GM12878 (cell line): ENCODE measurements at regions not wholly inside any gene's neighbourhood (a gene's known extent, or its start where the extent isn't known, plus 50 kb on each side); places are given as distances from the start of the nearest gene placed in this dataset.

ENCODE experiments used
- ATAC-seq: fragments of 200-7000 bp; cut with Tn5 transposase; 3 replicates; pipeline ENCODE4 v1.9.1; 2020; ENCODE audit warnings: mild to moderate bottlenecking, moderate library complexity
- BruUV-seq: library from RNA; stranded (reverse); fragments of 400-500 nt; replicated peaks from 2 replicates; lab custom pipeline; 2021; lab: Mats Ljungman, UMichigan
- CTCF ChIA-PET: fragments of 300-600 bp; sonication (Branson Sonifier 250); formaldehyde crosslinking; extraction: SDS; loops from one replicate; lab custom pipeline; 2021; ENCODE audit warnings: inconsistent platforms; lab: Yijun Ruan, JAX
- POLR2A ChIA-PET: fragments of 350-600 bp; formaldehyde crosslinking; extraction: SDS; loops from one replicate; lab custom pipeline; 2021; ENCODE audit warnings: inconsistent platforms; lab: Charles Lee
- RAD21 ChIA-PET: fragments of 300-600 bp; sonication (Branson Sonifier 250); formaldehyde crosslinking; loops from one replicate; lab custom pipeline; 2023; ENCODE audit warnings: antibody characterized with exemption; ENCODE audit not compliant: unreplicated experiment; lab: Charles Lee
- SMC1A ChIA-PET: fragments of 300-600 bp; sonication (Branson Sonifier 250); formaldehyde crosslinking; loops from one replicate; lab custom pipeline; 2023; ENCODE audit not compliant: unreplicated experiment, uncharacterized antibody; lab: Charles Lee
- DNase-seq: peaks from one replicate; pipeline ENCODE4 v3.0.0-alpha.2; 2011; ENCODE audit warnings: low read depth, low spot score
- FAIRE-seq: peaks from 3 replicates; lab custom pipeline; 2011; peaks lifted over from hg19 to GRCh38; lab: Jason Lieb, UNC
- H2AFZ ChIP-seq: 2 replicates; pipeline ENCODE4 v1.6.0; 2011; ENCODE audit warnings: low read depth, low read length, control low read depth; ENCODE audit not compliant: control insufficient read depth
- H3K27ac ChIP-seq: 2 replicates; pipeline ENCODE4 v1.5.1; 2011; ENCODE audit warnings: control low read depth; ENCODE audit not compliant: control insufficient read depth, insufficient read depth
- H3K27me3 ChIP-seq, 2 experiments: replicated peaks in 1 of 2; 2 replicates each; pipeline versions ENCODE4 v1.6.0 to v1.6.1; 2011; ENCODE audit warnings: low read length in 1 of 2; ENCODE audit not compliant: control insufficient read depth in 2 of 2, insufficient read depth in 2 of 2
- H3K36me3 ChIP-seq, 2 experiments: 2 replicates each; pipeline ENCODE4 v1.5.1; 2011; ENCODE audit warnings: low read length in 1 of 2; ENCODE audit not compliant: control insufficient read depth in 2 of 2, insufficient read depth in 2 of 2
- H3K4me1 ChIP-seq: 2 replicates; pipeline ENCODE4 v1.6.1; 2011; ENCODE audit warnings: mild to moderate bottlenecking, low read length, moderate library complexity, mixed read lengths; ENCODE audit not compliant: control insufficient read depth, insufficient read depth
- H3K4me2 ChIP-seq: 2 replicates; pipeline ENCODE4 v1.6.0; 2011; ENCODE audit warnings: control low read depth; ENCODE audit not compliant: control insufficient read depth, insufficient read depth
- H3K4me3 ChIP-seq: fragments of 200-600 bp; sonication (generic); 2 replicates; pipeline ENCODE4 v1.5.1; 2016
- H3K79me2 ChIP-seq: 2 replicates; pipeline ENCODE4 v1.6.0; 2011; ENCODE audit warnings: low read length; ENCODE audit not compliant: control insufficient read depth, insufficient read depth
- H3K9ac ChIP-seq: 2 replicates; pipeline ENCODE4 v1.8.0; 2011; ENCODE audit warnings: low read length, control low read depth, mixed read lengths; ENCODE audit not compliant: control insufficient read depth, insufficient read depth
- H3K9me3 ChIP-seq: replicated peaks from 3 replicates; pipeline ENCODE4 v1.5.1; 2011; ENCODE audit warnings: mild to moderate bottlenecking, low read length; ENCODE audit not compliant: control insufficient read depth, insufficient read depth
- H4K20me1 ChIP-seq: 2 replicates; pipeline ENCODE4 v1.6.0; 2011; ENCODE audit not compliant: control insufficient read depth, insufficient read depth
- FOXK2 ChIP-seq: fragments of 450-650 bp; IDR thresholded peaks from 2 replicates; pipeline ENCODE4 v1.6.1; 2017; ENCODE audit warnings: mild to moderate bottlenecking, moderate library complexity
- FOXM1 ChIP-seq: IDR thresholded peaks from 2 replicates; pipeline ENCODE4 v1.6.1; 2012; ENCODE audit warnings: low read depth, mild to moderate bottlenecking, inconsistent platforms, low read length, moderate library complexity
- JUNB ChIP-seq: IDR thresholded peaks from 2 replicates; pipeline ENCODE4 v1.6.1; 2016; ENCODE audit warnings: antibody characterized with exemption, mild to moderate bottlenecking
- MEF2B ChIP-seq: fragments of 450-650 bp; IDR thresholded peaks from 2 replicates; pipeline ENCODE4 v1.6.1; 2018; ENCODE audit warnings: mild to moderate bottlenecking, moderate library complexity; ENCODE audit not compliant: partially characterized antibody, poor library complexity, severe bottlenecking
- NR2F1 ChIP-seq: fragments of 450-650 bp; conservative IDR thresholded peaks from 2 replicates; pipeline ENCODE4 v1.6.1; 2017; ENCODE audit warnings: mild to moderate bottlenecking
- RAD51 ChIP-seq: fragments of 450-650 bp; IDR thresholded peaks from 2 replicates; pipeline ENCODE4 v1.6.1; 2016; ENCODE audit warnings: moderate library complexity, mild to moderate bottlenecking, inconsistent platforms
- SIN3A ChIP-seq: IDR thresholded peaks from 2 replicates; pipeline ENCODE4 v1.6.1; 2012; ENCODE audit warnings: low read depth, low read length, improper control_type of control experiment
- SMAD5 ChIP-seq: IDR thresholded peaks from 2 replicates; pipeline ENCODE4 v1.6.1; 2016; ENCODE audit warnings: antibody characterized with exemption, low read depth
- YY1 ChIP-seq: IDR thresholded peaks from 2 replicates; pipeline ENCODE4 v1.6.1; 2011; ENCODE audit warnings: low read depth, mild to moderate bottlenecking, low read length
- ZSCAN29 ChIP-seq: fragments of 450-650 bp; IDR thresholded peaks from 2 replicates; pipeline ENCODE4 v1.6.1; 2017; ENCODE audit warnings: mild to moderate bottlenecking, moderate library complexity
- WGBS: methylation state at CpG from one replicate; pipeline ENCODE4 v1.1.6; 2016; ENCODE audit warnings: low lambda C conversion rate; ENCODE audit not compliant: insufficient replicate concordance, insufficient coverage; ENCODE audit errors: missing lambda C conversion rate; 5-methylcytosine and 5-hydroxymethylcytosine counted together
- in situ Hi-C: fragments of 300-500 bp; cut with MboI; formaldehyde crosslinking; loops from 9 replicates; pipeline ENCODE4 v1.14.3; 2018; ENCODE audit warnings: mixed read lengths
- intact Hi-C: fragments of 100-400 bp; cut with micrococcal nuclease; formaldehyde crosslinking; loops from one replicate; pipeline ENCODE4 v1.14.2; 2022; ENCODE audit not compliant: unreplicated experiment
- TF ChIP-seq, protein P1 (sequence below): fragments of 450-650 bp; IDR thresholded peaks from 2 replicates; pipeline ENCODE4 v1.6.1; 2018; ENCODE audit warnings: borderline replicate concordance, mild to moderate bottlenecking; ENCODE audit not compliant: partially characterized antibody
- TF ChIP-seq, protein P2 (sequence below): fragments of 450-650 bp; IDR thresholded peaks from 2 replicates; pipeline ENCODE4 v1.6.1; 2017; ENCODE audit warnings: mild to moderate bottlenecking, moderate library complexity

DNA sequence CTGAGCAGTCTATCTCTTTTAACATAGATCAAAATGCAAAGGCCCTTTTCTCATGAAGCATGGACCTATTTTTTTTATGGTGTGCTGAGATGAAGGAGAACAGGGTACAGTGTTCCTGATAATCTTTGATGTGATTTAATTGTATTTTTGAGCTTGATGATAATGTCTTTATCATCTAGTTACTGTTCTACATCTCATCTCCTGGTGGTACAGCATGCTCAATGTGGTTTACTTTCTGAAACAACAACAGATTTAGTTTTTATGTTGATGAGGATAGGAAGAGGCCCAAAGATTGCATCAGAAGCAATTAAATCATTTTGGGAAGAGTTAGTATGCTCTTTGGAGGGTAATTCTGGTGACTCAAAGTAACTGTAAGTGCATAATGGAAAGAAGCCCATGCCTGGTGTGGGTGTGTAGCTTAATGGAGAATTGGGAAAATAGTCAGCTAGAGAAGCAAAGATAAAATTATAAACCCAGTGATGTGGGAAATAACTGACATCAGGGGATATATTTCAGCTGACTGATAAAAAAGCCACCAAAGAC, 123.0 kb upstream of the KCNN2 start:
- H3K79me2 ChIP-seq = no peaks in the 10 kb centered on the region
- H3K4me3 ChIP-seq = no peak overlapping the region
- H3K9me3 ChIP-seq = no peaks in the 10 kb centered on the region
- ATAC-seq (no peak), FAIRE-seq (no peak), DNase-seq (no peak)
- no peaks in the 10 kb centered on the region for H3K4me1 ChIP-seq
- intact Hi-C loops = no loop called here
- H4K20me1 ChIP-seq = no peaks in the 10 kb centered on the region
- ChIA-PET CTCF (interaction anchor here (0.7 to 0.8 kb wide), 2 partner anchors 13 to 211 kb away, joined by 3 read pairs; no protein-coding TSS in a partner anchor), POLR2A (no interaction called here), RAD21 (no interaction called here), SMC1A (interaction anchor here (0.7 kb wide), 1 partner anchor 16 kb away, joined by 3 read pairs; no protein-coding TSS in a partner anchor)
- no peak overlapping the region for H3K9ac ChIP-seq
- H2AFZ ChIP-seq = no peak overlapping the region
- no peak overlapping the region for H3K4me2 ChIP-seq
- H3K27ac ChIP-seq = no peak overlapping the region
- H3K27me3 ChIP-seq = no peaks in the 10 kb centered on the region
- H3K36me3 ChIP-seq = no peaks in the 10 kb centered on the region
- in situ Hi-C loops = no loop called here
- TF ChIP-seq SIN3A = no peak
- no peak for TF ChIP-seq JUNB
- no peak for TF ChIP-seq SMAD5
- TF ChIP-seq FOXM1 = no peak
- no peak for TF ChIP-seq RAD51
- TF ChIP-seq YY1 = no peak
- no peak for TF ChIP-seq NR2F1
- BruUV-seq = no TSS peak

DNA sequence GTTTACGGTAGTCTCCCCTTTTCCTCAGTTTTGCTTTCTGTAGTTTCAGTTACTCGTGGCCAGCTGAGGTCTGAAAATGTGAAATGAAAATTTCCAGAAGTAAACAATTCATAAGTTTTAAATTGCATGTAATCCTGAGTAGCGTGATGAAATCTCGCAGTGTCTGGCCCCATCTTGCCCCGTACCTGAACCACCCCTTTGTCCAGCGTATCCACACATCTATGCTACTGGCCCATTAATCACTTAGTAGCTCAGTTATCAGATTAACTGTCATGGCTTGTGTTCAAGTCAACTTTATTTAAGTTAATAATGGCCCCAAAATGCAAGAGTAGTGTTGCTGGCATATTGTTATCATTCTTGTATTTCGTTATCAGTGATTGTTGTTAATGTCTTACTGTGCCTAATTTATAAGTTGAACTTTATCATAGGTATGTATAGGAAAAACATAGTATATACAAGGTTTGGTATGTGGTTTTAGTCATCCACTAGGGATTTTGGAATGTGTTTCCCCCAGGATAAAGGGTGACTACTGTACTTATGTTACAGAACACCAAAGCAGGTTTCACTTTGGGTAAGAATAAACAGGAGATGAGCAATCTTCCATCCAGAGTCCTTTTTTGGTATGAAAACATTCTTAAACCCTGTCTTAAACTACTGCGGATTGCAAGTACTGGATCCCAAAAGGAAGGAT, 118.4 kb upstream of the KCNN2 start:
- ChIA-PET POLR2A (no interaction called here), RAD21 (no interaction called here), CTCF (no interaction called here), SMC1A (no interaction called here)
- Histone ChIP-seq H3K9ac (no peak overlapping the region), H2AFZ (no peak overlapping the region), H4K20me1 (no peaks in the 10 kb centered on the region), H3K4me3 (no peak overlapping the region), H3K4me2 (no peak overlapping the region), H3K27ac (no peak overlapping the region), H3K36me3 (no peaks in the 10 kb centered on the region), H3K9me3 (no peaks in the 10 kb centered on the region), H3K79me2 (no peaks in the 10 kb centered on the region), H3K4me1 (no peaks in the 10 kb centered on the region), H3K27me3 (no peaks in the 10 kb centered on the region)
- ATAC-seq (no peak), FAIRE-seq (no peak), DNase-seq (no peak)
- 54% methylated on average over 8 of the region's 8 CpGs for WGBS
- in situ Hi-C loops = no loop called here
- intact Hi-C loops = no loop called here
- BruUV-seq = no TSS peak
- TF ChIP-seq, protein P1, sequence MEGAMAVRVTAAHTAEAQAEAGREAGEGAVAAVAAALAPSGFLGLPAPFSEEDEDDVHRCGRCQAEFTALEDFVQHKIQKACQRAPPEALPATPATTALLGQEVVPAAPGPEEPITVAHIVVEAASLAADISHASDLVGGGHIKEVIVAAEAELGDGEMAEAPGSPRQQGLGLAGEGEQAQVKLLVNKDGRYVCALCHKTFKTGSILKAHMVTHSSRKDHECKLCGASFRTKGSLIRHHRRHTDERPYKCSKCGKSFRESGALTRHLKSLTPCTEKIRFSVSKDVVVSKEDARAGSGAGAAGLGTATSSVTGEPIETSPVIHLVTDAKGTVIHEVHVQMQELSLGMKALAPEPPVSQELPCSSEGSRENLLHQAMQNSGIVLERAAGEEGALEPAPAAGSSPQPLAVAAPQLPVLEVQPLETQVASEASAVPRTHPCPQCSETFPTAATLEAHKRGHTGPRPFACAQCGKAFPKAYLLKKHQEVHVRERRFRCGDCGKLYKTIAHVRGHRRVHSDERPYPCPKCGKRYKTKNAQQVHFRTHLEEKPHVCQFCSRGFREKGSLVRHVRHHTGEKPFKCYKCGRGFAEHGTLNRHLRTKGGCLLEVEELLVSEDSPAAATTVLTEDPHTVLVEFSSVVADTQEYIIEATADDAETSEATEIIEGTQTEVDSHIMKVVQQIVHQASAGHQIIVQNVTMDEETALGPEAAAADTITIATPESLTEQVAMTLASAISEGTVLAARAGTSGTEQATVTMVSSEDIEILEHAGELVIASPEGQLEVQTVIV = no peak
- TF ChIP-seq, protein P2, sequence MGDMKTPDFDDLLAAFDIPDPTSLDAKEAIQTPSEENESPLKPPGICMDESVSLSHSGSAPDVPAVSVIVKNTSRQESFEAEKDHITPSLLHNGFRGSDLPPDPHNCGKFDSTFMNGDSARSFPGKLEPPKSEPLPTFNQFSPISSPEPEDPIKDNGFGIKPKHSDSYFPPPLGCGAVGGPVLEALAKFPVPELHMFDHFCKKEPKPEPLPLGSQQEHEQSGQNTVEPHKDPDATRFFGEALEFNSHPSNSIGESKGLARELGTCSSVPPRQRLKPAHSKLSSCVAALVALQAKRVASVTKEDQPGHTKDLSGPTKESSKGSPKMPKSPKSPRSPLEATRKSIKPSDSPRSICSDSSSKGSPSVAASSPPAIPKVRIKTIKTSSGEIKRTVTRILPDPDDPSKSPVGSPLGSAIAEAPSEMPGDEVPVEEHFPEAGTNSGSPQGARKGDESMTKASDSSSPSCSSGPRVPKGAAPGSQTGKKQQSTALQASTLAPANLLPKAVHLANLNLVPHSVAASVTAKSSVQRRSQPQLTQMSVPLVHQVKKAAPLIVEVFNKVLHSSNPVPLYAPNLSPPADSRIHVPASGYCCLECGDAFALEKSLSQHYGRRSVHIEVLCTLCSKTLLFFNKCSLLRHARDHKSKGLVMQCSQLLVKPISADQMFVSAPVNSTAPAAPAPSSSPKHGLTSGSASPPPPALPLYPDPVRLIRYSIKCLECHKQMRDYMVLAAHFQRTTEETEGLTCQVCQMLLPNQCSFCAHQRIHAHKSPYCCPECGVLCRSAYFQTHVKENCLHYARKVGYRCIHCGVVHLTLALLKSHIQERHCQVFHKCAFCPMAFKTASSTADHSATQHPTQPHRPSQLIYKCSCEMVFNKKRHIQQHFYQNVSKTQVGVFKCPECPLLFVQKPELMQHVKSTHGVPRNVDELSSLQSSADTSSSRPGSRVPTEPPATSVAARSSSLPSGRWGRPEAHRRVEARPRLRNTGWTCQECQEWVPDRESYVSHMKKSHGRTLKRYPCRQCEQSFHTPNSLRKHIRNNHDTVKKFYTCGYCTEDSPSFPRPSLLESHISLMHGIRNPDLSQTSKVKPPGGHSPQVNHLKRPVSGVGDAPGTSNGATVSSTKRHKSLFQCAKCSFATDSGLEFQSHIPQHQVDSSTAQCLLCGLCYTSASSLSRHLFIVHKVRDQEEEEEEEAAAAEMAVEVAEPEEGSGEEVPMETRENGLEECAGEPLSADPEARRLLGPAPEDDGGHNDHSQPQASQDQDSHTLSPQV = no peak
- TF ChIP-seq FOXK2 = no peak
- TF ChIP-seq ZSCAN29 = no peak
- TF ChIP-seq YY1 = no peak
- TF ChIP-seq MEF2B = no peak
